ENCODE measurements at regions not wholly inside any gene's neighbourhood (a gene's known extent, or its start where the extent isn't known, plus 50 kb on each side); places are given as distances from the start of the nearest gene placed in this dataset.
"Not testable (repeated sequence)": the region's sequence is repeated elsewhere in the genome, so short reads cannot be mapped to it uniquely, and the experiment has no call there.

GRCh38 chr1:166703141-166703540, 136.1 kb upstream of the POGK start:
- WGBS, 10 experiments: 37 to 100% (median 94%) methylated on average over 1 to 2 of the region's 2 CpGs; no CpG with 5 or more reads in 5 of the 10 experiments
- in situ Hi-C loops (cut with MboI; ENCODE audit: low pct_unique_long_range_greater_than_20kb in 2 of 9, low sequenced_read_pairs in 9 of 9, unreplicated experiment in 9 of 9): no loop called here

DNA sequence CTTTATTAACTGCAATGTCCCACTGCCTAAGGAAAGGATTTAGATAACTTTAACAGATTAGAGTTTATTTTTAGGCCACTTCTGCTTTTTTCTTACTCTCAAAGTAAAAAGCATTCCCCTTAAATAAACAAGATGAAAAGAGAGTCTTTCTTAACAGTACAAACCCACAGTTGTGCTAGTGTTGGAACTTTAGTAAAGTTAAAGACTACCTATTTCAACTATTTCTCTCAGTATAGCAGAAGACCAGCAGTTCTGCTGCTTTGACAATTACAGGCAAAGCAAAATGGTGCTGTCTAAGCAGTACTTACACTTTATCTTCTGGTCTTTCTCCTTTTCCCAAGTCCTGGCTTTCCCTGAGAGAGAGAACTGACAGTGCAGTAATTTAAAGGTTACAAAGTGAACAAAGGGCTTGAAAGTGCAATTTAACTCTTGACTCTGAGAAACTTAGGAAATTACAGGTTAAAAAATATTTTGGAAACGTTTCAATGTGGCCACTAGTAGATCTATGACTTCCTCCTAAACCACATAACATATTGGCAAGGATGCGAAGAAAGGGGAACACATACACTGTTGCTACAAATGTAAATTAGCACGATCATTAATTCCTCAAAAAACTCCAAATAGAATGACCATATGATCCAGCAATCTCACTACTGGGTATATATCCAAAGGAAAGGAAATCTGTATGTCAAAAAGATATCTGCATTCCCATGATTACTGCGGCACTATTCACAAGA, 135.4 kb upstream of the POGK start:
- no peak for ATAC-seq (replicated peaks in 6 of 8)
- H3K4me1 ChIP-seq (replicated peaks in 1 of 2): no peaks in the 10 kb centered on the region
- H3K4me3 ChIP-seq: no peak overlapping the region
- no peak overlapping the region for H3K27ac ChIP-seq
- in situ Hi-C loops (cut with MboI; ENCODE audit: low pct_unique_long_range_greater_than_20kb in 2 of 9, low sequenced_read_pairs in 9 of 9, unreplicated experiment in 9 of 9): no loop called here
- WGBS, 10 experiments: 0 to 86% (median 66%) methylated on average over 1 to 4 of the region's 4 CpGs; no CpG with 5 or more reads in 1 of the 10 experiments

More at GRCh38 chr1:166703141-166703540, 136.1 kb upstream of the POGK start:
- Histone ChIP-seq H3K27ac (no peak overlapping the region), H3K4me3 (no peak overlapping the region), H3K4me1 (replicated peaks in 1 of 2) (no peaks in the 10 kb centered on the region)
- no peak for ATAC-seq (replicated peaks in 6 of 8)

- no peak overlapping the region for H3K4me3 ChIP-seq
- H3K27ac ChIP-seq: no peak overlapping the region
- no peaks in the 10 kb centered on the region for H3K4me1 ChIP-seq (replicated peaks in 1 of 2)
- ATAC-seq (replicated peaks in 6 of 8): no peak
- WGBS, 10 experiments: 0 to 61% (median 39%) methylated on average over 2 to 3 of the region's 3 CpGs
- in situ Hi-C loops (cut with MboI; ENCODE audit: low pct_unique_long_range_greater_than_20kb in 2 of 9, low sequenced_read_pairs in 9 of 9, unreplicated experiment in 9 of 9): no loop called here
Measured at GRCh38 chr1:166705376-166706289, 133.6 kb upstream of the POGK start.

DNA sequence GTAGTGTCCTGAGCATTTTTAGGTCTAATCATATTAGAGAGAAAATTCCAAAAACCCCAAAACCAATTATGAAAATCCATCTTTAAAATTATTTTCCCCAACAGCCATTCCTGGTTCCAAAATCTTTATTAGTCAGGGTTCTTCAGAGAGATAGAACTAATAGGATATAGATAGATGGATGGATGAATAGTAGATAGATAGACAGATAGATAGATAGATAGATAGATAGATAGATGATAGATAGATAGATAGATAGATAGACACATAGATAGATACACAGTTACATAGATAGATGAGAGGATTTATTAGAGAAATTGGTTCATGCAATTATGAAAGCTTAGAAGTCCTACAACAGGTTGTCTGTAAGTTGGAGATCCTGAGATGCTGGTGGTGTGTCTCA, 122.7 kb upstream of the POGK start:
- no peak for ATAC-seq (replicated peaks in 6 of 8)
- no peaks in the 10 kb centered on the region for H3K4me1 ChIP-seq (replicated peaks in 1 of 2)
- no peak overlapping the region for H3K4me3 ChIP-seq
- no peak overlapping the region for H3K27ac ChIP-seq
- in situ Hi-C loops (cut with MboI; ENCODE audit: low pct_unique_long_range_greater_than_20kb in 2 of 9, low sequenced_read_pairs in 9 of 9, unreplicated experiment in 9 of 9): no loop called here

DNA sequence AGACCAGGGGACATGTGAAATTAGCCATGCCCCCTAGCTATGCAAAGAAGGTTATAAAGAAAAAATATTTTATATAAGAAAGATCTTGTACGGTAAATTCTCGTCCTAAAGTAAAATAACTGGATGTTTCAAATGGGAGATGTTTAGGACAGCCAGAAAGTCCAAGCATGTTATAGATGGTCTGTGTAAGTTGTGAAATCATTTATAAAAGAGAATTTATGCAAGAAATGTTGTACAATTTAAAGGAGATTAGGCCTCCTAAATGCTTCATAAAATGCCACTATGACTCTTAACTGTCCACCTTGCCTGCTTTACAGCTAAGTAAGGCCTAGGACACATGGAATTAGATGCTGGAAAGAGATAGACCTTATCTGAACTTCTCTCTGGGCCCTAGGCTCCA, 118.1 kb upstream of the POGK start:
- no peak for ATAC-seq (replicated peaks in 6 of 8)
- in situ Hi-C loops (cut with MboI; ENCODE audit: low pct_unique_long_range_greater_than_20kb in 2 of 9, low sequenced_read_pairs in 9 of 9, unreplicated experiment in 9 of 9): no loop called here
- H3K4me3 ChIP-seq: no peak overlapping the region
- H3K27ac ChIP-seq: no peak overlapping the region
- WGBS, 10 experiments: 0 to 43% (median 21%) methylated on average over 2 of the region's 2 CpGs
- no peaks in the 10 kb centered on the region for H3K4me1 ChIP-seq (replicated peaks in 1 of 2)

DNA sequence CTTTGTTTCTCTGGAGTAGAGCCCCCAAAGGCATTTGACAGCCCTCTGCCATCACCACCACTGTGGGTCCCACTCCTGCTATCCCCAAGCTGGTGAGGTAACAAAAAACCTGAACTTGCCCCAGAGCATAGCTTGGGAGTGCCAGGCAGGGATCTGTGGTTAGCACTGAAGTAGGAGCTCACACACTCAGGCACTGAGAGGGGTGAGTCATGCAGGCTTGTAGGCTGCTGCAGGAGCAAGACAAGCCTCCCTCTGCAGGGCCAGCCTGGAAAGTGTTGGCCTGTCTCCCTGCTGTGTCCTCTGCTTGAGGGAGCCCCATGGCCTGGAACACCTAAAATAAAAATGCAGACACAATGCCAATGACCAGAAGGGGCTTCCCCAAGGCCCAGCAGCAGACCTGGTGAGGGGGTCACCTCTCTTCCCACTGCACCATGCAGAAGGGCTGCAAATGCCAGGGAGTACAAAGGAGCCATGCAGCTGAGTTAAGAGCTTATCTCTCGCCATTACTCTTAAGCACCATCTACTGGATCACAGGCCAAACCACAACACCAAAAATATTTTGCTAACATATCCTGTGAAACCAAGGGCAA, 108.9 kb upstream of the POGK start:
- 13 to 89% (median 73%) methylated on average over 1 of the region's 1 CpG; no CpG with 5 or more reads in 6 of the 10 experiments for WGBS, 10 experiments
- in situ Hi-C loops (cut with MboI; ENCODE audit: low pct_unique_long_range_greater_than_20kb in 2 of 9, low sequenced_read_pairs in 9 of 9, unreplicated experiment in 9 of 9): no loop called here

DNA sequence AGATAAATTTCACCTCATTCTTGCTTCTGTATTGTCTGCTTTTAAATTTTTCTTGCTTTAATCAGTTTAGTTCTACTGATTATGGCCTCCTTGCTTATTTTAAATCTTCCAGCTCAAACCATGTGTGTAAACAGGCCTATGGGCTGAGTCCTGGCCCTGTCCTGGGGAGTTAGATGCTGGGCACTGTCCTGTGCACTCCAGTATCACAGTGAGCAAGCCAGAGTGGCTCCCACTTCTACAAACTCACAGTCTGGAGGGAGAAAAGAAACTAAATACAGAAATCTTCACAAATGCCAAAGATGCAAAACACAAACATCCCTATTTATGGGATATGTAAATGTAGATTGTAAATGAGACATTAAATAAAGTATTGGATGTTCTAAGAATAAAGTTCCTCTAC, 101.1 kb upstream of the POGK start:
- Histone ChIP-seq H3K4me3 (no peak overlapping the region), H3K27ac (no peak overlapping the region), H3K4me1 (replicated peaks in 1 of 2) (no peaks in the 10 kb centered on the region)
- peak in 2 of 8 experiments; percentile 29 to 84 for ATAC-seq (replicated peaks in 6 of 8)
- in situ Hi-C loops (cut with MboI; ENCODE audit: low pct_unique_long_range_greater_than_20kb in 2 of 9, low sequenced_read_pairs in 9 of 9, unreplicated experiment in 9 of 9): no loop called here

More for the DNA sequence above, 108.9 kb upstream of the POGK start:
- Histone ChIP-seq H3K27ac (no peak overlapping the region), H3K4me1 (replicated peaks in 1 of 2) (no peaks in the 10 kb centered on the region), H3K4me3 (no peak overlapping the region)
- peak in 2 of 8 experiments; percentile 96 to 98 for ATAC-seq (replicated peaks in 6 of 8)

GRCh38 chr1:166738873-166739272, 100.4 kb upstream of the POGK start:
- 0 to 92% (median 57%) methylated on average over 1 to 2 of the region's 2 CpGs; no CpG with 5 or more reads in 4 of the 10 experiments for WGBS, 10 experiments
- Histone ChIP-seq H3K4me1 (replicated peaks in 1 of 2) (no peaks in the 10 kb centered on the region), H3K4me3 (no peak overlapping the region), H3K27ac (no peak overlapping the region)
- no peak for ATAC-seq (replicated peaks in 6 of 8)
- in situ Hi-C loops (cut with MboI; ENCODE audit: low pct_unique_long_range_greater_than_20kb in 2 of 9, low sequenced_read_pairs in 9 of 9, unreplicated experiment in 9 of 9): no loop called here

- in situ Hi-C loops (cut with MboI; ENCODE audit: low pct_unique_long_range_greater_than_20kb in 2 of 9, low sequenced_read_pairs in 9 of 9, unreplicated experiment in 9 of 9): no loop called here
- no peaks in the 10 kb centered on the region for H3K4me1 ChIP-seq (replicated peaks in 1 of 2)
- whole genome bisulfite sequencing, 10 experiments: 14 to 100% (median 75%) methylated on average over 1 to 3 of the region's 3 CpGs; no CpG with 5 or more reads in 1 of the 10 experiments
- H3K4me3 ChIP-seq: no peak overlapping the region
- ATAC-seq (replicated peaks in 6 of 8): no peak
- no peak overlapping the region for H3K27ac ChIP-seq
Measured at GRCh38 chr1:166740668-166741276, 98.5 kb upstream of the POGK start.

- in situ Hi-C loops (cut with MboI; ENCODE audit: low pct_unique_long_range_greater_than_20kb in 2 of 9, low sequenced_read_pairs in 9 of 9, unreplicated experiment in 9 of 9): no loop called here
- 80 to 100% (median 100%) methylated on average over 1 of the region's 1 CpG; no CpG with 5 or more reads in 3 of the 10 experiments for WGBS, 10 experiments
- no peak overlapping the region for H3K27ac ChIP-seq
- no peak overlapping the region for H3K4me3 ChIP-seq
- H3K4me1 ChIP-seq (replicated peaks in 1 of 2): peaks cover 0 to 3% of the 10 kb centered on the region in 2 donors
- ATAC-seq (replicated peaks in 6 of 8): no peak
Measured at GRCh38 chr1:166763318-166763717, 76.0 kb upstream of the POGK start.

- in situ Hi-C loops (cut with MboI; ENCODE audit: low pct_unique_long_range_greater_than_20kb in 2 of 9, low sequenced_read_pairs in 9 of 9, unreplicated experiment in 9 of 9): no loop called here
- H3K27ac ChIP-seq: no peak overlapping the region
- 13 to 71% (median 35%) methylated on average over 2 of the region's 2 CpGs; no CpG with 5 or more reads in 2 of the 10 experiments for WGBS, 10 experiments
- peaks cover 0 to 3% of the 10 kb centered on the region in 2 donors for H3K4me1 ChIP-seq (replicated peaks in 1 of 2)
- no peak overlapping the region for H3K4me3 ChIP-seq
- ATAC-seq (replicated peaks in 6 of 8): no peak
Measured at GRCh38 chr1:166766942-166767341, 72.3 kb upstream of the POGK start.

DNA sequence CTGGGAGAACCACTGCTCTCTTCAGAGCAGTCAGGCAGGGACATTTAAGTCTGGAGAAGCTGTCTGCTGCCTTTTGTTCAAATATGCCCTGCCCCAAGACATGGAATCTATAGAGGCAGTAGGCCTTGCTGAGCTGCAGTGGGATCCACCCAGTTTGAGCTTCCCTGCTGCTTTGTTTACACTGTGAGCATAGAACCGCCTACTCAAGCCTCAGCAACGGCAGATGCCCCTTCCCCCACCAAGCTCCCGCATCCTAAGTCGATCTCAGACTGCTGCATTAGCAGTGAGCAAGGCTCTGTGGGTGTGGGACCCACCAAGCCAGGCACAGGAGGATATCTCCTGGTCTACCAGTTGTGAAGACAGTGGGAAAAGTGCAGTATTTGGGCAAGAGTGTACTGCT, 54.6 kb upstream of the POGK start:
- in situ Hi-C loops (cut with MboI; ENCODE audit: low pct_unique_long_range_greater_than_20kb in 2 of 9, low sequenced_read_pairs in 9 of 9, unreplicated experiment in 9 of 9); H3K27ac ChIP-seq; ATAC-seq (replicated peaks in 6 of 8); H3K4me1 ChIP-seq (replicated peaks in 1 of 2); H3K4me3 ChIP-seq: not testable (repeated sequence)
- 0 to 19% (median 11%) methylated on average over 1 to 4 of the region's 4 CpGs; no CpG with 5 or more reads in 3 of the 10 experiments for WGBS, 10 experiments

DNA sequence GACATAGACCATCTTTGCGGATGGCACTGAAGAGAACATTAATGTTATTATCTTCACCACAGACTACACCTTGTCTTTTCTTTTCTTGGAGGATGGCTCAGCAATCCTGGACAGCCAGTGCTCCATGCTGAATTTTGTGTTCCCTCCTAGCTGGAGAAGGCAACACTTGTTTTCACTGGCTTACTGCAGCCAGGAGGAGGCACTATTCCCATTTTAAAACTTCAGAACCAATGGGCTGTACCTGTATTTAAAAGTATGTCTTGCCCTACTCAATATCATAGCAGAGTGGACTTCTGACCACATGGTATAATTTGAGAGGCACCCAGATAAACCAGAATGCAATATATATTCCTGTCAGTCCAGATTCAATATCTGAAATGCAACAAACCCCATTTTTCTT, 53.3 kb upstream of the POGK start:
- WGBS, 10 experiments: 20 to 100% (median 93%) methylated on average over 1 of the region's 1 CpG; no CpG with 5 or more reads in 1 of the 10 experiments
- H3K4me3 ChIP-seq: no peak overlapping the region
- peaks cover 0 to 5% of the 10 kb centered on the region in 2 donors for H3K4me1 ChIP-seq (replicated peaks in 1 of 2)
- no peak for ATAC-seq (replicated peaks in 6 of 8)
- H3K27ac ChIP-seq: no peak overlapping the region
- in situ Hi-C loops (cut with MboI; ENCODE audit: low pct_unique_long_range_greater_than_20kb in 2 of 9, low sequenced_read_pairs in 9 of 9, unreplicated experiment in 9 of 9): no loop called here
